Spleen (tissue), 7 donors: ENCODE measurements at regions not wholly inside any gene's neighbourhood (a gene's known extent, or its start where the extent isn't known, plus 50 kb on each side); places are given as distances from the start of the nearest gene placed in this dataset.

ENCODE experiments used
- CTCF ChIP-seq, 11 experiments: fragments of 200-600 bp in 7 of 11; fragments of 450-650 bp in 4 of 11; sonication (generic) in 4 of 11; IDR thresholded peaks in 8 of 11; conservative IDR thresholded peaks in 3 of 11; 1 replicate in 7 of 11; 2 replicates in 4 of 11; pipeline versions ENCODE4 v1.4.0 to v1.8.0; 2016 to 2021; ENCODE audit warnings: antibody characterized with exemption in 11 of 11, inconsistent platforms in 4 of 11, mild to moderate bottlenecking in 1 of 11
- POLR2A ChIP-seq, 3 donors: fragments of 450-650 bp; IDR thresholded peaks; one replicate each; pipeline ENCODE4 v1.5.1; 2017; ENCODE audit warnings: antibody characterized with exemption in 3 of 3, mild to moderate bottlenecking in 1 of 3
- POLR2AphosphoS5 ChIP-seq, 3 donors: sonication (generic); formaldehyde crosslinking; IDR thresholded peaks; one replicate each; pipeline ENCODE4 v1.5.1; 2017; ENCODE audit warnings: antibody characterized with exemption in 3 of 3
- donor health status: DM: no; HTN: no; CAD: no; lungs with moderate emphysema.
- donor health status: DM: no; HTN: no; CAD: no.
- donor health status: DM: no; HTN: no; CAD: no.

DNA sequence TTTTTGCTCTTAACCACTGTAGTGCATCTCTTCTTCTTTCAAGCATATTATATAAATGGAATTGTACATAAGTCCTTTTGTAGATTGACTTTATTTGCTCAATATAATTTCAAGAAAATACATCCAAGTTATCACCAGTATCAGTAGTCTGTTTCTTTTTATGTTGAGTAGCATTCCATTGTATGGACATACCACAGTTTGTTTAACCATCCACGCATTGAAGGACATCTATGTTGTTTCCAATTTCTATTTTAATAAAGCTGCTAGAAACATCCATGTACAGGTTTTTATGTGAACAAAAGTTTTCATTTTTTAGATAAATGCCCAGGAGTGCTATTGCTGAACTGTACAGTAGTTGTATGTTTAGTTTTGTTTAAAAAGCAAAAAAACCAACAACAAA lies 387.5 kb upstream of the SOX11 start:
- TF ChIP-seq CTCF (IDR thresholded peaks at IDR 0.05 in 8 of 11, conservative IDR thresholded peaks at IDR 0.05 in 3 of 11) = no peak
- no peak for TF ChIP-seq POLR2A (IDR thresholded peaks at IDR 0.05)
- TF ChIP-seq POLR2AphosphoS5 (IDR thresholded peaks at IDR 0.05) = no peak
